ENCODE measurements at regions not wholly inside any gene's neighbourhood (a gene's known extent, or its start where the extent isn't known, plus 50 kb on each side); places are given as distances from the start of the nearest gene placed in this dataset.
A peak's percentile ranks its signal among the peaks of the same experiment; 100 is the strongest.

GRCh38 chr2:37865640-37866039, 59.4 kb upstream of the RMDN2 start:
- Histone ChIP-seq H3K4me3 (ENCODE audit: low read length in 3 of 3) (no peak overlapping the region), H3K4me1 (ENCODE audit: control insufficient read depth in 2 of 3, insufficient read depth in 2 of 3, low read depth in 1 of 3, low read length in 3 of 3) (no peaks in the 10 kb centered on the region), H3K27ac (ENCODE audit: low read depth in 2 of 2, low read length in 2 of 2) (no peak overlapping the region), H3K36me3 (ENCODE audit: control insufficient read depth in 2 of 3, insufficient read depth in 3 of 3, low read length in 3 of 3) (no peaks in the 10 kb centered on the region), H3K27me3 (ENCODE audit: control insufficient read depth, insufficient read depth, low read length) (no peaks in the 10 kb centered on the region), H3K9ac (ENCODE audit: low read length in 3 of 3) (no peak overlapping the region), H3K9me3 (ENCODE audit: control insufficient read depth in 2 of 3, insufficient read depth in 1 of 3, low read length in 3 of 3) (no peaks in the 10 kb centered on the region)
- DNase-seq = peak in 3 of 5 donors; percentile 72 to 76 (median 74)
- TF ChIP-seq CTCF (IDR thresholded peaks at IDR 0.05; ENCODE audit: borderline replicate concordance, extremely low read depth, insufficient read depth) = no peak
- FAIRE-seq = no peak
- intact Hi-C loops (cut with DNase I) = no loop called here

GRCh38 chr2:37866171-37866934, 58.7 kb upstream of the RMDN2 start:
- H3K9me3 ChIP-seq (ENCODE audit: control insufficient read depth in 2 of 3, insufficient read depth in 1 of 3, low read length in 3 of 3) = no peaks in the 10 kb centered on the region
- no peaks in the 10 kb centered on the region for H3K36me3 ChIP-seq (ENCODE audit: control insufficient read depth in 2 of 3, insufficient read depth in 3 of 3, low read length in 3 of 3)
- FAIRE-seq (no peak), DNase-seq (peak in 1 of 5 donors; percentile 38)
- H3K4me3 ChIP-seq (ENCODE audit: low read length in 3 of 3) = no peak overlapping the region
- intact Hi-C loops (cut with DNase I) = no loop called here
- no peaks in the 10 kb centered on the region for H3K4me1 ChIP-seq (ENCODE audit: control insufficient read depth in 2 of 3, insufficient read depth in 2 of 3, low read depth in 1 of 3, low read length in 3 of 3)
- no peak for TF ChIP-seq CTCF (IDR thresholded peaks at IDR 0.05; ENCODE audit: borderline replicate concordance, extremely low read depth, insufficient read depth)
- H3K9ac ChIP-seq (ENCODE audit: low read length in 3 of 3) = no peak overlapping the region
- H3K27me3 ChIP-seq (ENCODE audit: control insufficient read depth, insufficient read depth, low read length) = no peaks in the 10 kb centered on the region
- no peak overlapping the region for H3K27ac ChIP-seq (ENCODE audit: low read depth in 2 of 2, low read length in 2 of 2)

GRCh38 chr2:37867166-37867565, 57.9 kb upstream of the RMDN2 start:
- Histone ChIP-seq H3K36me3 (ENCODE audit: control insufficient read depth in 2 of 3, insufficient read depth in 3 of 3, low read length in 3 of 3) (no peaks in the 10 kb centered on the region), H3K27ac (ENCODE audit: low read depth in 2 of 2, low read length in 2 of 2) (no peak overlapping the region), H3K9me3 (ENCODE audit: control insufficient read depth in 2 of 3, insufficient read depth in 1 of 3, low read length in 3 of 3) (no peaks in the 10 kb centered on the region), H3K4me1 (ENCODE audit: control insufficient read depth in 2 of 3, insufficient read depth in 2 of 3, low read depth in 1 of 3, low read length in 3 of 3) (no peaks in the 10 kb centered on the region), H3K9ac (ENCODE audit: low read length in 3 of 3) (no peak overlapping the region), H3K4me3 (ENCODE audit: low read length in 3 of 3) (no peak overlapping the region), H3K27me3 (ENCODE audit: control insufficient read depth, insufficient read depth, low read length) (no peaks in the 10 kb centered on the region)
- no peak for FAIRE-seq
- intact Hi-C loops (cut with DNase I) = no loop called here
- TF ChIP-seq CTCF (IDR thresholded peaks at IDR 0.05; ENCODE audit: borderline replicate concordance, extremely low read depth, insufficient read depth) = no peak
- DNase-seq = no peak

Data from kidney (tissue), 13 donors.